GM23248 (cell line): ENCODE measurements at regions not wholly inside any gene's neighbourhood (a gene's known extent, or its start where the extent isn't known, plus 50 kb on each side); places are given as distances from the start of the nearest gene placed in this dataset.

ENCODE experiments used
- EZH2 ChIP-seq: fragments of 200-600 bp; sonication (generic); IDR thresholded peaks from 2 replicates; pipeline ENCODE4 v1.6.1; 2018; ENCODE audit warnings: antibody characterized with exemption, mild to moderate bottlenecking; ENCODE audit not compliant: insufficient read depth, poor library complexity, severe bottlenecking
- EZH2phosphoT487 ChIP-seq: fragments of 200-600 bp; sonication (generic); IDR thresholded peaks from 2 replicates; pipeline ENCODE4 v1.6.1; 2018; ENCODE audit warnings: antibody characterized with exemption, moderate library complexity, mild to moderate bottlenecking, low read depth; ENCODE audit not compliant: insufficient read depth

DNA sequence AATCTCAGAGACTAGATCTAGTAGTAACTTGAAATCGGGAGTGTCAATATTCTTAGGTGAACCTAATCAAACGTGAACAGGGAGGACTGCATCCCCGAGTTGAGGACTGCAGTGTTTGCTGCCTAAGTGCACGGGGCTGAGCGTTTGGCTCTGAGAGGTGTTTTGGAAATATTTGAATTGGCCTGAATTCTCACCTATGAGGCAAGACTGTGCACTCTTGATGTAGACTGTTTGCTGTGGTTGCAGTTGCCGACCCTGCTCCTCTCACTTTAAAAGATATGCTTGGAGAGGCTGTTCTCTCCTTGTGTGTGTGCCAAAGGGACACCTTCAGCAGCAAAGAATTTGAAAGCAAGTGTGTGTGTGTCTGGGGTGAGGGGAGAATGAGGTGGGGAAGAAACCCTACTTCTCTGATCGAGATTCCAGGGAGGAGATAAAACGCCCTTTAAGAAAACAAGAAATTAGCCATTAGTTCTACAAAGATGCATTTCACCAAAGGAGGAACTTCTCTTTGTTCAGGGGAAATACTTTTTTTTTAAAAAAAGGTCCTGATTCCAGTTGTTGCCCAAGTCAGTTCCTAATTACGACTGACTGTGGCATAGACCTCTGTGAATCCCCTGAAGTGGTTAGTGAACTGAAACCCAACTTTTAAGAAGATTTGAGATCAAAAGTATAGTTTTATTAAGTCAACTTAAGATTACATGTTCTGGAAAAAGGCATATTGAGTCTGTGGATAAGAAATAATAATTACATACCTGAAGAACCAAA lies 106.6 kb downstream of the DYRK2 start:
- no peak for TF ChIP-seq EZH2
- no peak for TF ChIP-seq EZH2phosphoT487
